ENCODE measurements at regions not wholly inside any gene's neighbourhood (a gene's known extent, or its start where the extent isn't known, plus 50 kb on each side); places are given as distances from the start of the nearest gene placed in this dataset.

DNA sequence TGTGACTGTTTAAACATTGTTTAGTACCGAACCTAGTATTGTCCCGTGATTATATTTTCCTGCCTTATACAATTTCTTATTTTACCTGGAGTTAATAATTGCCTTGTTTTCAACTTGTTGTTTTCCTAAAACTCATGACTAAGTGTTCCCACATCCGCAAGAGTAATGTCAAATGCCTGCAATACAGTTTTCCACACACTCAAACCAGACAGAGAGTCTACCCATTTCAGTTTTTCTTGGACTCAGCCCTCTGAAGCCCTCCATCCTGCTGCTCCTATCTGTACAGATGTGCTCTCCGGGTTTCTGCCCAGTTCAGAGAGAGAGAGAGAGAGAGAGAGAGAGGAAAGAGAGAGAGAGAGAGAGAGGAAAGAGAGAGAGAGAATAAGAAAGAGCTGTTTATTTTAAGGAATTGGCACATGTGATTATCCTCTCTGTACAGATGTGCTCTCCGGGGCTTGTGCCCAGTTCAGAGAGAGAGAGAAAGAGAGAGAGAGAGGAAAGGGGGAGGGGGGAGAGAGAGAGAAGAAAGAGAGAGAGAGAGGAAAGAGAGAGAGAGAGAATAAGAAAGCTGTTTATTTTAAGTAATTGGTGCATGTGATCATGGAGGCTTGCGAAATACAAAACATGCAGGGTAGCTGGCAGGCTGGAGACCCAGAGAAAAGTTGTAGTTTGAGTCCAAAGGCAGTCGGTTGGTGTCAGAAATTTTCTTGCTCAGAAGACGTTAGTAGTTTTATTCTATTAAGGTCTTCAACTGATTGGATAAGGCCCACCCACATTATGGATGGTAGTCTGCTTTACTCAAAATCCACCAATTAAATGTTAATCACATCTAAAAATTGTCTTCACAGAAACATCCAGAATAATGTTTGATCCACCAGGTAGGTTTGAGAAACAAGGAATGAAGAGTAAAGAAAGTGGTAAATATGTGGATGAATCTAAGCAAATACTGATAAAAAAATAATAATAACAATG is 104.1 kb upstream of the GOLGA8J start:
- TF ChIP-seq TAF1 (IDR thresholded peaks at IDR 0.05; ENCODE audit: low read depth) (no peak), TEAD4 (IDR thresholded peaks at IDR 0.05) (no peak), YY1 (IDR thresholded peaks at IDR 0.05; ENCODE audit: low read depth) (no peak), TCF12 (IDR thresholded peaks at IDR 0.05; ENCODE audit: low read depth) (no peak)
- TF ChIP-seq, protein P1, sequence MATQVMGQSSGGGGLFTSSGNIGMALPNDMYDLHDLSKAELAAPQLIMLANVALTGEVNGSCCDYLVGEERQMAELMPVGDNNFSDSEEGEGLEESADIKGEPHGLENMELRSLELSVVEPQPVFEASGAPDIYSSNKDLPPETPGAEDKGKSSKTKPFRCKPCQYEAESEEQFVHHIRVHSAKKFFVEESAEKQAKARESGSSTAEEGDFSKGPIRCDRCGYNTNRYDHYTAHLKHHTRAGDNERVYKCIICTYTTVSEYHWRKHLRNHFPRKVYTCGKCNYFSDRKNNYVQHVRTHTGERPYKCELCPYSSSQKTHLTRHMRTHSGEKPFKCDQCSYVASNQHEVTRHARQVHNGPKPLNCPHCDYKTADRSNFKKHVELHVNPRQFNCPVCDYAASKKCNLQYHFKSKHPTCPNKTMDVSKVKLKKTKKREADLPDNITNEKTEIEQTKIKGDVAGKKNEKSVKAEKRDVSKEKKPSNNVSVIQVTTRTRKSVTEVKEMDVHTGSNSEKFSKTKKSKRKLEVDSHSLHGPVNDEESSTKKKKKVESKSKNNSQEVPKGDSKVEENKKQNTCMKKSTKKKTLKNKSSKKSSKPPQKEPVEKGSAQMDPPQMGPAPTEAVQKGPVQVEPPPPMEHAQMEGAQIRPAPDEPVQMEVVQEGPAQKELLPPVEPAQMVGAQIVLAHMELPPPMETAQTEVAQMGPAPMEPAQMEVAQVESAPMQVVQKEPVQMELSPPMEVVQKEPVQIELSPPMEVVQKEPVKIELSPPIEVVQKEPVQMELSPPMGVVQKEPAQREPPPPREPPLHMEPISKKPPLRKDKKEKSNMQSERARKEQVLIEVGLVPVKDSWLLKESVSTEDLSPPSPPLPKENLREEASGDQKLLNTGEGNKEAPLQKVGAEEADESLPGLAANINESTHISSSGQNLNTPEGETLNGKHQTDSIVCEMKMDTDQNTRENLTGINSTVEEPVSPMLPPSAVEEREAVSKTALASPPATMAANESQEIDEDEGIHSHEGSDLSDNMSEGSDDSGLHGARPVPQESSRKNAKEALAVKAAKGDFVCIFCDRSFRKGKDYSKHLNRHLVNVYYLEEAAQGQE (IDR thresholded peaks at IDR 0.05; ENCODE audit: low read depth), result no peak
- TF ChIP-seq, protein P2, sequence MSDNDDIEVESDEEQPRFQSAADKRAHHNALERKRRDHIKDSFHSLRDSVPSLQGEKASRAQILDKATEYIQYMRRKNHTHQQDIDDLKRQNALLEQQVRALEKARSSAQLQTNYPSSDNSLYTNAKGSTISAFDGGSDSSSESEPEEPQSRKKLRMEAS (IDR thresholded peaks at IDR 0.05), result no peak

All from Ishikawa (cell line).